ENCODE measurements at regions not wholly inside any gene's neighbourhood (a gene's known extent, or its start where the extent isn't known, plus 50 kb on each side); places are given as distances from the start of the nearest gene placed in this dataset.

- TF ChIP-seq CTCF (IDR thresholded peaks at IDR 0.05) (no peak), POLR2A (IDR thresholded peaks at IDR 0.05; ENCODE audit: low read depth) (no peak), POLR2AphosphoS5 (IDR thresholded peaks at IDR 0.05) (no peak), EP300 (IDR thresholded peaks at IDR 0.05) (no peak)
Observed at GRCh38 chr3:153397794-153398193, 235.8 kb downstream of the RAP2B start.

Data from esophagus muscularis mucosa (tissue), 4 donors.